GM11168 (cell line): ENCODE measurements at regions not wholly inside any gene's neighbourhood (a gene's known extent, or its start where the extent isn't known, plus 50 kb on each side); places are given as distances from the start of the nearest gene placed in this dataset.
"Not testable (repeated sequence)": the region's sequence is repeated elsewhere in the genome, so short reads cannot be mapped to it uniquely, and the experiment has no call there.

Experiments used
- in situ Hi-C: fragments of 300-500 bp; cut with MboI; formaldehyde crosslinking; loops from one replicate; pipeline ENCODE4 v1.12.0; 2022; ENCODE audit warnings: low sequenced_read_pairs; ENCODE audit not compliant: unreplicated experiment

GRCh38 chr15:62270216-62270921, 105.3 kb upstream of the C2CD4B start:
- in situ Hi-C loops = no loop called here

GRCh38 chr15:62272290-62272689, 107.2 kb upstream of the C2CD4B start:
- in situ Hi-C loops = no loop called here

- in situ Hi-C loops = no loop called here
Observed at GRCh38 chr15:62275831-62276230, 110.7 kb upstream of the C2CD4B start.

GRCh38 chr15:62277816-62278394, 112.8 kb upstream of the C2CD4B start:
- in situ Hi-C loops = no loop called here

- in situ Hi-C loops = no loop called here
Observed at GRCh38 chr15:62278534-62278933, 113.4 kb upstream of the C2CD4B start.

GRCh38 chr15:62279041-62279440, 114.0 kb upstream of the C2CD4B start:
- in situ Hi-C loops = no loop called here

GRCh38 chr15:62280625-62281024, 115.5 kb upstream of the C2CD4B start:
- in situ Hi-C loops = no loop called here

- in situ Hi-C loops = not testable (repeated sequence)
Observed at GRCh38 chr15:62281801-62282200, 116.7 kb upstream of the C2CD4B start.

- in situ Hi-C loops = no loop called here
Observed at GRCh38 chr15:62287066-62287857, 122.2 kb upstream of the C2CD4B start.

GRCh38 chr15:62288361-62289017, 123.4 kb upstream of the C2CD4B start:
- in situ Hi-C loops = no loop called here

- in situ Hi-C loops = no loop called here
Observed at GRCh38 chr15:62291262-62291661, 126.2 kb upstream of the C2CD4B start.

GRCh38 chr15:62296756-62297507, 131.8 kb upstream of the C2CD4B start:
- in situ Hi-C loops = no loop called here

- in situ Hi-C loops = no loop called here
Observed at GRCh38 chr15:62297522-62297921, 132.4 kb upstream of the C2CD4B start.

GRCh38 chr15:62297933-62298332, 132.8 kb upstream of the C2CD4B start:
- in situ Hi-C loops = no loop called here

GRCh38 chr15:62298811-62299210, 133.7 kb upstream of the C2CD4B start:
- in situ Hi-C loops = no loop called here

- in situ Hi-C loops = no loop called here
Observed at GRCh38 chr15:62299541-62299940, 134.5 kb upstream of the C2CD4B start.

- in situ Hi-C loops = no loop called here
Observed at GRCh38 chr15:62301993-62302675, 137.0 kb upstream of the C2CD4B start.

- in situ Hi-C loops = no loop called here
Observed at GRCh38 chr15:62306851-62307504, 141.9 kb upstream of the C2CD4B start.

GRCh38 chr15:62307551-62307950, 142.5 kb upstream of the C2CD4B start:
- in situ Hi-C loops = no loop called here
